ENCODE measurements at regions not wholly inside any gene's neighbourhood (a gene's known extent, or its start where the extent isn't known, plus 50 kb on each side); places are given as distances from the start of the nearest gene placed in this dataset.
A peak's percentile ranks its signal among the peaks of the same experiment; 100 is the strongest.

GRCh38 chr5:92775711-92776615 lies 805.1 kb downstream of the NR2F1-AS1 start:
- no peak for TF ChIP-seq CTCF (IDR thresholded peaks at IDR 0.05; ENCODE audit: extremely low read depth, low read depth, low read length)
- no peaks in the 10 kb centered on the region for H3K79me2 ChIP-seq (ENCODE audit: insufficient read depth, low read length)
- DNase-seq (ENCODE audit: insufficient read length, low spot score, missing footprints) = no peak
- H3K27me3 ChIP-seq (ENCODE audit: insufficient read depth, low read length) = no peaks in the 10 kb centered on the region
- H3K4me3 ChIP-seq (ENCODE audit: insufficient read depth, low read length) = no peak overlapping the region
- H2AFZ ChIP-seq (ENCODE audit: low read length) = peak overlapping the region; percentile 34
- no peak overlapping the region for H3K27ac ChIP-seq (ENCODE audit: low read depth, low read length)
- H3K9me3 ChIP-seq (ENCODE audit: low read depth, low read length) = no peaks in the 10 kb centered on the region
- H3K4me2 ChIP-seq (ENCODE audit: insufficient read depth, low read length) = no peak overlapping the region
- H3K4me1 ChIP-seq (ENCODE audit: insufficient read depth, low read length) = no peaks in the 10 kb centered on the region
- H4K20me1 ChIP-seq (ENCODE audit: insufficient read depth, low read length) = no peaks in the 10 kb centered on the region
- no peaks in the 10 kb centered on the region for H3K36me3 ChIP-seq (ENCODE audit: insufficient read depth, low read length)

GRCh38 chr5:92769978-92770377 lies 811.0 kb downstream of the NR2F1-AS1 start:
- H3K4me3 ChIP-seq (ENCODE audit: insufficient read depth, low read length) = no peak overlapping the region
- no peak for DNase-seq (ENCODE audit: insufficient read length, low spot score, missing footprints)
- H2AFZ ChIP-seq (ENCODE audit: low read length) = peak overlapping the region; percentile 40
- no peaks in the 10 kb centered on the region for H3K79me2 ChIP-seq (ENCODE audit: insufficient read depth, low read length)
- H3K9me3 ChIP-seq (ENCODE audit: low read depth, low read length) = no peaks in the 10 kb centered on the region
- no peaks in the 10 kb centered on the region for H4K20me1 ChIP-seq (ENCODE audit: insufficient read depth, low read length)
- no peak for TF ChIP-seq CTCF (IDR thresholded peaks at IDR 0.05; ENCODE audit: extremely low read depth, low read depth, low read length)
- H3K4me2 ChIP-seq (ENCODE audit: insufficient read depth, low read length) = no peak overlapping the region
- no peaks in the 10 kb centered on the region for H3K36me3 ChIP-seq (ENCODE audit: insufficient read depth, low read length)
- H3K27me3 ChIP-seq (ENCODE audit: insufficient read depth, low read length) = no peaks in the 10 kb centered on the region
- no peaks in the 10 kb centered on the region for H3K4me1 ChIP-seq (ENCODE audit: insufficient read depth, low read length)
- H3K27ac ChIP-seq (ENCODE audit: low read depth, low read length) = no peak overlapping the region

GRCh38 chr5:92761585-92761984 lies 819.4 kb downstream of the NR2F1-AS1 start:
- Histone ChIP-seq H3K36me3 (ENCODE audit: insufficient read depth, low read length) (no peaks in the 10 kb centered on the region), H3K4me3 (ENCODE audit: insufficient read depth, low read length) (no peak overlapping the region), H3K4me2 (ENCODE audit: insufficient read depth, low read length) (no peak overlapping the region), H3K79me2 (ENCODE audit: insufficient read depth, low read length) (no peaks in the 10 kb centered on the region), H3K27me3 (ENCODE audit: insufficient read depth, low read length) (no peaks in the 10 kb centered on the region), H2AFZ (ENCODE audit: low read length) (no peak overlapping the region), H3K27ac (ENCODE audit: low read depth, low read length) (no peak overlapping the region), H3K4me1 (ENCODE audit: insufficient read depth, low read length) (peaks cover 6% of the 10 kb centered on the region), H3K9me3 (ENCODE audit: low read depth, low read length) (no peaks in the 10 kb centered on the region), H4K20me1 (ENCODE audit: insufficient read depth, low read length) (no peaks in the 10 kb centered on the region)
- DNase-seq (ENCODE audit: insufficient read length, low spot score, missing footprints) = no peak
- no peak for TF ChIP-seq CTCF (IDR thresholded peaks at IDR 0.05; ENCODE audit: extremely low read depth, low read depth, low read length)

- DNase-seq (ENCODE audit: insufficient read length, low spot score, missing footprints) = no peak
Measured at GRCh38 chr5:92760550-92760949, 820.5 kb downstream of the NR2F1-AS1 start.

More at GRCh38 chr5:92760550-92760949, 820.5 kb downstream of the NR2F1-AS1 start:
- H3K4me2 ChIP-seq (ENCODE audit: insufficient read depth, low read length) = no peak overlapping the region
- H3K4me1 ChIP-seq (ENCODE audit: insufficient read depth, low read length) = peaks cover 6% of the 10 kb centered on the region
- H3K9me3 ChIP-seq (ENCODE audit: low read depth, low read length) = no peaks in the 10 kb centered on the region
- no peaks in the 10 kb centered on the region for H4K20me1 ChIP-seq (ENCODE audit: insufficient read depth, low read length)
- no peaks in the 10 kb centered on the region for H3K27me3 ChIP-seq (ENCODE audit: insufficient read depth, low read length)
- no peak for TF ChIP-seq CTCF (IDR thresholded peaks at IDR 0.05; ENCODE audit: extremely low read depth, low read depth, low read length)
- no peaks in the 10 kb centered on the region for H3K36me3 ChIP-seq (ENCODE audit: insufficient read depth, low read length)
- H3K4me3 ChIP-seq (ENCODE audit: insufficient read depth, low read length) = no peak overlapping the region
- H2AFZ ChIP-seq (ENCODE audit: low read length) = no peak overlapping the region
- no peak overlapping the region for H3K27ac ChIP-seq (ENCODE audit: low read depth, low read length)
- no peaks in the 10 kb centered on the region for H3K79me2 ChIP-seq (ENCODE audit: insufficient read depth, low read length)
